HG03196 (cell line): ENCODE measurements at regions not wholly inside any gene's neighbourhood (a gene's known extent, or its start where the extent isn't known, plus 50 kb on each side); places are given as distances from the start of the nearest gene placed in this dataset.

Source experiments
- ATAC-seq: cut with Tn5 transposase; IDR thresholded peaks from one replicate; pipeline ENCODE4 v1.9.1; 2021; ENCODE audit not compliant: unreplicated experiment

DNA sequence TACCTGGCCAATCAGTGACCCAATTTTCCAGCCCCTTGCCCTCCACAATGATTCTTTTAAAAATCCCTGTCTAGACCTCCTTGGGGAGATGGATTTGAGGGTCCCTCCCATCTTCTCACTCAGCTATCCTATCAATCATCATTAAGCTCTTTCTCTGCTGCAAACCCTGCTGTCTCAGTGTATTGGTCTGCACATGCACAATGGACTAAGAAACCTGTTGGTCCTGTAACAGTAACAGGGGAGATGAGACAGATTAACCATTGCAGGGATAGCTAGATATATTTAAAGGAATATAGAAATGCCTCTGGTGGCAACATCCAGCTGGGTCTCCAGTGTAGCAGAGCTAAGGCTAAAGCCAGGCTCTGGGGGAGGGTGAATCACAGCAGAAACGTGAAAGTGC lies 74.6 kb upstream of the CHRNA7 start:
- no peak for ATAC-seq

- no peak for ATAC-seq
Measured at GRCh38 chr15:31957581-31957980, 72.7 kb upstream of the CHRNA7 start.

- no peak for ATAC-seq
Measured at GRCh38 chr15:31964586-31965307, 65.6 kb upstream of the CHRNA7 start.

DNA sequence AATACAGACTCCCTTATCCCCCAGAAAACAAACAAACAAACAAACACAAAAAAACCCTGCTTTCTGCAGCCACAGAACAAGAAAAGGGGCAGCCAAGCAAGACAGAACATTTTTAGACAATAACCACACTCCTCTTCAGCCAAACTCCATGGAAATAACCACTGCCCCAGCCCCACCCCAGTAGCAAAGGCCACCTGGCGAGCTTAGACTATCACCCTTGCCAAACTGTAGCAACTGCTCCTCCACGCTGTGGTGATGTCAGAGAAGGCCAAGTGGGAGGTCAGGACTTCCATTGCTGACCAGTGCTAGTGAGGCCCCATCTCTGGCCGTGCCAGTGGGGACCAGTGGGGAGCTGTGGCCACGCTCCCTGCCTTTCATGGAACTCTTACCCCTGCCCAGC lies 60.3 kb upstream of the CHRNA7 start:
- ATAC-seq, result no peak

GRCh38 chr15:31973197-31973596 lies 57.1 kb upstream of the CHRNA7 start:
- ATAC-seq, result no peak

- ATAC-seq, result no peak
Measured at GRCh38 chr15:31974154-31974794, 56.0 kb upstream of the CHRNA7 start.

DNA sequence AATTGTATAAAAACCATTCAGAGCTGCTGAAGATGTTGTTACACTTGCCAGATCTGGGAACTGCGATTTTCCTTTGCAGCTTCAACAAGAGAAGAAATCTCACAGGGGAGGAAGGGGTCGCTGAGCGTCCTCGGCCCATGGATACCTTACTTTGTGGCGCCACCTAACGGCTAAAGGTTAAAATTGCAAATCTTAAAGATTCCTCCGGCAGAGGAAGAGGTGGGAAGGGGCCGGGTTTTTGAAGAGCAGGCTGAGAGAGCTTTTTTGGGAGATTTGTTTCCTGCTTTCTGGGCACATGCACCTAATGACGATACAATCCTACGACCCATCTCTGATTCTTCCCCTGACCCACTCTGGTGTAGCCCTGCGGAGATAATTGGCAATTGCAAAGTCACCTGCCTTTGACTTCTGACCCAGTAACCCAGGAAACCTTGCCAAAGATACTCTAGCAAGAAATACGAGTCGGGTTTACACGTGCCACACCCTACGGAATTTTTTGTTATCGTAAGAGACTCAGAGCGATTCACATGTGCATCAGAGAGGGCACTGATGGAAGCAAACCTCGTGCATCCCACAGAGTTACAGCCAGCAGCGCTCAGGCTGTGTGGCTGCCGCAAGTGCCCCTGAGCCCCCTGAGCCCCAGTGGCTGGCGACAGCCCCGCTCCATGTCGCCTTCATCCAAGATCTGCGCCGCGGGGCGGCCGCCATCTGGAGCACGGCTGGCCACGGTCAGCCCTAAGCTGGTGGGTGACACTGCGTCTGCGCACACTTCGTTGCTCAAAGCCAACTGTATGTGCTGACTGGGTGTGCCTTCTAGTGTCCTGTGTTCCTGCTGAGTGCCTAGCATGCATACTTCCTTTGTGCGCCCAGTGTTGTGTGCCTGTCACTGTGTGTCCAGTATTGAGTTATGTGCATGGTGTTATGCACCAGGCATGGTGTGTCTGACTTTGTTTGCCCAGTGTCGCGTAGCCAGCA lies 55.2 kb upstream of the CHRNA7 start:
- no peak for ATAC-seq

DNA sequence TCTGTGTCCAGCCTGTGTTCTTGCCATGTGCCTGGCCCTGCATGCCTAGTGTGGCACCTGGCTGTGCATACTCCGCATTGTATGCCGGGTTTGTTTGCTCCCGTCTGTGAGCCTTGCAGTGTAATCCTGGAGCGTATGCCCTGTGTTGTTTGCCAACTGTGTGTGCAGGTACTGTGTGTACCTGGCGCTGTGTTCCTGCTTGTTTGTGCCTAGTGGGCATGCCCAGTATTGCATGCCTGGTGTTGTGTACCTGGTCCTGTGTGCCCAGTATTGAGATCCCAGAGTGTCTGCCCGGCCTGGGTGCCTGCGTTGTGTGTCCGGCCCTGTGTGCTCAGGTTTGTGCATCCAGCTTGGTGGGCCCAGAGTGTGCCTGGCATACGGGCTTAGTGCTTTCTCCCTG lies 54.5 kb upstream of the CHRNA7 start:
- ATAC-seq, result no peak

DNA sequence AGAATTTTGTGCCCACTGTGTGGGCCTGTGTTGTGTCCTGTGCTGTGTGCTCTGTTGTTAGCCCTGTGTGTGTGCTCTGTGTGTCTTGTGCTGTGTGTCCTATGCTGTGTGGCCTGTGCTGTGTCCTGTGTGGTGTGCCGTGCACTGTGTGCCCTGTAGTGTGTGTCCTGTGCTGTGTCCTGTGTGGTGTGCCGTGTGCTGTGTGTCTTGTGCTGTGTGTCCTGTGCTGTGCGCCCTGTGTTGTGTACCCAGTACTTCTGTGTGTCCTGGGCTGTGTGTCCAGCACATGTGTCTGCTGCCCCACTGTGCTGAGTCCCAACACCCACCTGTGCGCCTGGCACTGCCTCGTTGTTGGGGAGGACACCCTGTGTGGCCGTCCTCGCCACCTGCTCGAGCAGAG lies 53.2 kb upstream of the CHRNA7 start:
- ATAC-seq, result no peak

DNA sequence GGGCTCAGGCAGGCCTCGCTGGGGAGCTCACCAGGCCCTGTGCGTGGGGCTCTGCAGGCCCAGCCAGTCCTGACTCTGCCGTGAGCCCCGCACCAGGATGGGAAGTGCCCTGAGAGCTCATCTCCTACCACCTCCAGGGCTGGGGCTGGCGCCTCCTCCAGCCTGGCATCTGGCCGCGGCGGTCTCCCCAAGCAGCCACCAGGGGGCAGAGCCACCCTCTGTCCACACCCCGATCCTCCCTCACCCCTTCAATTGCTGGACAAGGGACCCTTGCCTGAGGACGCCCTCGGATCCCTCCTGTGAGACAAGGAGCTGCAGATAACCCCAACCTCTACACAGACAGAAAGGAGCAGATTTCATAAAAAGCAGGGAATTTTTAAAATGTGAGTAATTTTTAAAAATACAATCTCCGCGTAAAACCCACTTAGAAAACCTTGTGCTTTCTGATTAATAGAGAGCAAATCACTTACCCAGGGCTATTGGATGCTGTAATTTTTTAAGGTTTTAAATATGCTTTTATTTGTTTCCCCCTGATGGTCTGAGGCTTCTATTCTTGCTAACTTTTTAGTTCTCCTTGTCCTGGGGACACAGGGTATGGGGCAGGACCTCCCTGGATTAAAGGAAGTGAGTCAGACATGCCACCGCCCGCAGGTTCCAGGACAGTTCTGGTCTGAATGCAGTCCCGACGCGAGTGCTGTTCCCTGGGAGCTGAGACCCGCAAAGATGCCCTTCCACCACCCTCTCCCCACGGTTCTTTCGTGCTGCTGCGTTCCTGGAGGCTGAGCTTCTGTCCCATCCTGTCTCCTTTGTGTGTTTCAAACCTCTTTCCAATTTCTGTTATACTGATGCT lies 52.3 kb upstream of the CHRNA7 start:
- ATAC-seq, result no peak
